Activated naive CD8-positive, alpha-beta T cell treated with anti-CD3 and anti-CD28 coated beads, Interleukin-2, amount 50 U/mL, for 24 hours (primary cell): ENCODE measurements at regions not wholly inside any gene's neighbourhood (a gene's known extent, or its start where the extent isn't known, plus 50 kb on each side); places are given as distances from the start of the nearest gene placed in this dataset.
"Not testable (repeated sequence)": the region's sequence is repeated elsewhere in the genome, so short reads cannot be mapped to it uniquely, and the experiment has no call there.

ENCODE experiments used
- ATAC-seq: fragments of 150-1000 bp; cut with Tn5 transposase; one replicate; pipeline ENCODE4 v1.10.0; 2021
- DNase-seq: peaks from one replicate; pipeline ENCODE4 v3.0.0; 2021
- H3K27ac Mint-ChIP-seq: one replicate; pipeline ENCODE4 v1.8.0; 2021; ENCODE audit warnings: mild to moderate bottlenecking, mixed read lengths
- H3K27me3 Mint-ChIP-seq: one replicate; pipeline ENCODE4 v1.8.0; 2021; ENCODE audit warnings: mixed read lengths
- H3K36me3 Mint-ChIP-seq: one replicate; pipeline ENCODE4 v1.8.0; 2021; ENCODE audit warnings: low read depth, mixed read lengths
- H3K4me1 Mint-ChIP-seq: one replicate; pipeline ENCODE4 v1.8.0; 2021; ENCODE audit warnings: mixed read lengths
- H3K4me3 Mint-ChIP-seq: one replicate; pipeline ENCODE4 v1.8.0; 2021; ENCODE audit warnings: mild to moderate bottlenecking, moderate library complexity, mixed read lengths
- H3K9me3 Mint-ChIP-seq: one replicate; pipeline ENCODE4 v1.8.0; 2021; ENCODE audit warnings: mixed read lengths

- H3K9me3 Mint-ChIP-seq, H3K4me3 Mint-ChIP-seq, DNase-seq, H3K27me3 Mint-ChIP-seq, H3K36me3 Mint-ChIP-seq, H3K27ac Mint-ChIP-seq, ATAC-seq, H3K4me1 Mint-ChIP-seq: not testable (repeated sequence)
Measured at GRCh38 chr3:90206482-90206881, 1099.1 kb downstream of the EPHA3 start.

GRCh38 chr3:90207353-90208097, 1100.1 kb downstream of the EPHA3 start:
- H3K27me3 Mint-ChIP-seq, H3K4me3 Mint-ChIP-seq, H3K36me3 Mint-ChIP-seq, H3K4me1 Mint-ChIP-seq, H3K27ac Mint-ChIP-seq, ATAC-seq, DNase-seq: not testable (repeated sequence)
- peaks cover 14% of the 10 kb centered on the region for H3K9me3 Mint-ChIP-seq

- no peak overlapping the region for H3K27ac Mint-ChIP-seq
- H3K4me3 Mint-ChIP-seq, result no peak overlapping the region
- no peaks in the 10 kb centered on the region for H3K27me3 Mint-ChIP-seq
Measured at GRCh38 chr3:90221900-90222299, 1114.5 kb downstream of the EPHA3 start.

GRCh38 chr3:90241481-90241880, 1134.1 kb downstream of the EPHA3 start:
- DNase-seq (no peak), ATAC-seq (no peak)
- H3K27me3 Mint-ChIP-seq, result no peaks in the 10 kb centered on the region
- no peak overlapping the region for H3K27ac Mint-ChIP-seq
- H3K36me3 Mint-ChIP-seq, result no peaks in the 10 kb centered on the region
- H3K9me3 Mint-ChIP-seq, result peaks cover 36% of the 10 kb centered on the region
- H3K4me3 Mint-ChIP-seq, result no peak overlapping the region
- no peaks in the 10 kb centered on the region for H3K4me1 Mint-ChIP-seq

More at GRCh38 chr3:90221900-90222299, 1114.5 kb downstream of the EPHA3 start:
- no peak for DNase-seq
- H3K4me1 Mint-ChIP-seq, result no peaks in the 10 kb centered on the region
- H3K9me3 Mint-ChIP-seq, result peaks cover 25% of the 10 kb centered on the region
- no peaks in the 10 kb centered on the region for H3K36me3 Mint-ChIP-seq
- no peak for ATAC-seq

- ATAC-seq (no peak), DNase-seq (no peak)
- Mint-ChIP-seq H3K4me1 (no peaks in the 10 kb centered on the region), H3K27me3 (no peaks in the 10 kb centered on the region), H3K9me3 (peaks cover 16% of the 10 kb centered on the region), H3K27ac (no peak overlapping the region), H3K36me3 (no peaks in the 10 kb centered on the region), H3K4me3 (no peak overlapping the region)
Measured at GRCh38 chr3:90253131-90253530, 1145.7 kb downstream of the EPHA3 start.

GRCh38 chr3:90261481-90262433, 1154.3 kb downstream of the EPHA3 start:
- Mint-ChIP-seq H3K36me3 (peaks cover 2% of the 10 kb centered on the region), H3K27ac (no peak overlapping the region), H3K4me3 (no peak overlapping the region), H3K4me1 (no peaks in the 10 kb centered on the region), H3K27me3 (no peaks in the 10 kb centered on the region), H3K9me3 (peaks cover 30% of the 10 kb centered on the region)
- no peak for ATAC-seq
- no peak for DNase-seq
